GM21825 (cell line): ENCODE measurements at regions not wholly inside any gene's neighbourhood (a gene's known extent, or its start where the extent isn't known, plus 50 kb on each side); places are given as distances from the start of the nearest gene placed in this dataset.
"Not testable (repeated sequence)": the region's sequence is repeated elsewhere in the genome, so short reads cannot be mapped to it uniquely, and the experiment has no call there.

Experiments
- ATAC-seq: cut with Tn5 transposase; IDR thresholded peaks from one replicate; pipeline ENCODE4 v1.9.1; 2021; ENCODE audit warnings: mild to moderate bottlenecking, moderate library complexity; ENCODE audit not compliant: unreplicated experiment

GRCh38 chr2:208674919-208675318 lies 268.3 kb downstream of the PTH2R start:
- no peak for ATAC-seq

GRCh38 chr2:208685929-208686328 lies 279.3 kb downstream of the PTH2R start:
- not testable (repeated sequence) for ATAC-seq

- ATAC-seq = no peak
These were observed 280.1 kb downstream of the PTH2R start for GRCh38 chr2:208686665-208687064.

GRCh38 chr2:208687720-208688119 lies 281.1 kb downstream of the PTH2R start:
- ATAC-seq = not testable (repeated sequence)

GRCh38 chr2:208698114-208698513 lies 291.5 kb downstream of the PTH2R start:
- ATAC-seq = no peak

- ATAC-seq = no peak
These were observed 301.9 kb downstream of the PTH2R start for GRCh38 chr2:208708486-208708885.

- no peak for ATAC-seq
These were observed 305.0 kb downstream of the PTH2R start for GRCh38 chr2:208711598-208711997.

- no peak for ATAC-seq
These were observed 306.6 kb downstream of the PTH2R start for GRCh38 chr2:208713066-208713745.

GRCh38 chr2:208718828-208719227 lies 312.2 kb downstream of the PTH2R start:
- no peak for ATAC-seq

GRCh38 chr2:208722731-208723130 lies 316.1 kb downstream of the PTH2R start:
- no peak for ATAC-seq

GRCh38 chr2:208725280-208725679 lies 318.7 kb downstream of the PTH2R start:
- ATAC-seq = no peak

- ATAC-seq = no peak
These were observed 319.6 kb downstream of the PTH2R start for GRCh38 chr2:208726242-208726641.

- not testable (repeated sequence) for ATAC-seq
These were observed 345.2 kb downstream of the PTH2R start for GRCh38 chr2:208751663-208752415.

GRCh38 chr2:208757364-208757763 lies 350.8 kb downstream of the PTH2R start:
- ATAC-seq = no peak

GRCh38 chr2:208773074-208773473 lies 366.5 kb downstream of the PTH2R start:
- not testable (repeated sequence) for ATAC-seq

- no peak for ATAC-seq
These were observed 374.6 kb downstream of the PTH2R start for GRCh38 chr2:208781166-208781565.

- no peak for ATAC-seq
These were observed 375.5 kb downstream of the PTH2R start for GRCh38 chr2:208782097-208782496.

GRCh38 chr2:208783184-208783583 lies 376.6 kb downstream of the PTH2R start:
- no peak for ATAC-seq

- ATAC-seq = not testable (repeated sequence)
These were observed 378.2 kb downstream of the PTH2R start for GRCh38 chr2:208784774-208785173.

GRCh38 chr2:208791257-208791656 lies 384.7 kb downstream of the PTH2R start:
- ATAC-seq = no peak

- ATAC-seq = no peak
These were observed 386.2 kb downstream of the PTH2R start for GRCh38 chr2:208792766-208793165.

GRCh38 chr2:208793434-208793833 lies 386.8 kb downstream of the PTH2R start:
- no peak for ATAC-seq
